ENCODE measurements at regions not wholly inside any gene's neighbourhood (a gene's known extent, or its start where the extent isn't known, plus 50 kb on each side); places are given as distances from the start of the nearest gene placed in this dataset.

- TF ChIP-seq CTCF (IDR thresholded peaks at IDR 0.05) (no peak), POLR2A (IDR thresholded peaks at IDR 0.05) (no peak)
These were observed 80.7 kb upstream of the CYRIA start for GRCh38 chr2:16746329-16746728.

All from esophagus squamous epithelium (tissue), 4 donors.